Left ventricle myocardium inferior (tissue), 1 donor: ENCODE measurements at regions not wholly inside any gene's neighbourhood (a gene's known extent, or its start where the extent isn't known, plus 50 kb on each side); places are given as distances from the start of the nearest gene placed in this dataset.

ENCODE experiments used
- DNase-seq: peaks from one replicate; pipeline ENCODE4 v3.0.0-alpha.2; 2020
- H3K27ac ChIP-seq: fragments of 200-600 bp; replicated peaks from 2 replicates; pipeline ENCODE4 v1.8.0; 2021
- H3K27me3 ChIP-seq: fragments of 200-600 bp; 2 replicates; pipeline ENCODE4 v1.8.0; 2021; ENCODE audit warnings: low read depth
- H3K36me3 ChIP-seq: fragments of 200-600 bp; 2 replicates; pipeline ENCODE4 v1.8.0; 2021
- H3K4me1 ChIP-seq: fragments of 200-600 bp; 2 replicates; pipeline ENCODE4 v1.8.0; 2021
- H3K4me3 ChIP-seq: fragments of 200-600 bp; 2 replicates; pipeline ENCODE4 v1.8.0; 2021; ENCODE audit warnings: mild to moderate bottlenecking, moderate library complexity
- H3K9me3 ChIP-seq: fragments of 200-600 bp; replicated peaks from 2 replicates; pipeline ENCODE4 v1.8.0; 2021
- intact Hi-C: fragments of 100-400 bp; cut with micrococcal nuclease; formaldehyde crosslinking; loops from one replicate; pipeline ENCODE4 v1.11.0; 2022
- TF ChIP-seq, protein P1 (sequence below): fragments of 200-600 bp; IDR thresholded peaks from 2 replicates; pipeline ENCODE4 v1.8.0; 2021; ENCODE audit warnings: antibody characterized with exemption, mild to moderate bottlenecking, borderline replicate concordance
- donor health status: DM: no; HTN: yes; CAD: no; lungs with severe emphysema.

DNA sequence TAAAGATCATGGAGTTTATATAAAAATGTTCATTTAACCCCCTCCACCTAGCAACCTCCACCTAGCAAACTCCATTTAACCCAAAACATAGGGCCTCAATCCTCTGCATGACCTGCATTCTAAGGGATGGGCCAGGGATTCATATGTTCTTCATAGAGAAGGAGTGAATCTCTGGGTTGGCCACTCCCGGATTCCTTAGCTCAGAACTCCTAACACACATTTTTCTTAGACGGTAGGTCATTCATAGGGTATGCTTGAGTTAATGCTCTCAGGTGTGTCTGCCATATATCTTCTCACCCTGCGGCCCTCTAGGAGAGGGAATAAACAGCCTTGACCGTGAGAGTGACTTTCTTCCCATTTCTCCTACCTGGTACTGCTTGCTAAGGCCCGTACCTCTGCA is 102.0 kb upstream of the IGSF10 start:
- no peak for DNase-seq
- Histone ChIP-seq H3K27ac (no peak overlapping the region), H3K27me3 (no peaks in the 10 kb centered on the region), H3K36me3 (no peaks in the 10 kb centered on the region), H3K4me1 (no peaks in the 10 kb centered on the region), H3K4me3 (no peak overlapping the region), H3K9me3 (no peaks in the 10 kb centered on the region)
- TF ChIP-seq, protein P1, sequence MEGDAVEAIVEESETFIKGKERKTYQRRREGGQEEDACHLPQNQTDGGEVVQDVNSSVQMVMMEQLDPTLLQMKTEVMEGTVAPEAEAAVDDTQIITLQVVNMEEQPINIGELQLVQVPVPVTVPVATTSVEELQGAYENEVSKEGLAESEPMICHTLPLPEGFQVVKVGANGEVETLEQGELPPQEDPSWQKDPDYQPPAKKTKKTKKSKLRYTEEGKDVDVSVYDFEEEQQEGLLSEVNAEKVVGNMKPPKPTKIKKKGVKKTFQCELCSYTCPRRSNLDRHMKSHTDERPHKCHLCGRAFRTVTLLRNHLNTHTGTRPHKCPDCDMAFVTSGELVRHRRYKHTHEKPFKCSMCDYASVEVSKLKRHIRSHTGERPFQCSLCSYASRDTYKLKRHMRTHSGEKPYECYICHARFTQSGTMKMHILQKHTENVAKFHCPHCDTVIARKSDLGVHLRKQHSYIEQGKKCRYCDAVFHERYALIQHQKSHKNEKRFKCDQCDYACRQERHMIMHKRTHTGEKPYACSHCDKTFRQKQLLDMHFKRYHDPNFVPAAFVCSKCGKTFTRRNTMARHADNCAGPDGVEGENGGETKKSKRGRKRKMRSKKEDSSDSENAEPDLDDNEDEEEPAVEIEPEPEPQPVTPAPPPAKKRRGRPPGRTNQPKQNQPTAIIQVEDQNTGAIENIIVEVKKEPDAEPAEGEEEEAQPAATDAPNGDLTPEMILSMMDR: no peak
- intact Hi-C loops: no loop called here

DNA sequence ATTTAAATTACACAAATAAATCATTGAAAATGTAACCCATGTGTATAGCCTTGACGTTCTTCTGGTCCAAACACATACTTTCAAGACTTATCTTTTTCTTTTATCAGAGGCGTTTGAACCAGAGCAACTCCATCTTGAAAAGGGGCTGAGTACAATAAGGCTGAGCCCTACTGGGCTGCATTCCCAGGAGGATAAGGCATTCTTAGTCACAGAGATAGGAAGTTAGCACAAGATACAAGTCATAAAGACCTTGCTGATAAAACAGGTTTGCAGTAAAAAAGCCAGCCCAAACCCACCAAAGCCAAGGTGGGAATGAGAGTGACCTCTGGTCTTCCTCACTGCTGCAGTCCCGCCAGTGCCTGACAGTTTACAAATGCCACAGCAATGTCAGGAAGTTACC is 101.0 kb upstream of the IGSF10 start:
- intact Hi-C loops: no loop called here
- no peaks in the 10 kb centered on the region for H3K4me1 ChIP-seq
- H3K4me3 ChIP-seq: no peak overlapping the region
- no peaks in the 10 kb centered on the region for H3K27me3 ChIP-seq
- no peaks in the 10 kb centered on the region for H3K36me3 ChIP-seq
- H3K27ac ChIP-seq: no peak overlapping the region
- DNase-seq: no peak
- H3K9me3 ChIP-seq: no peaks in the 10 kb centered on the region
- TF ChIP-seq, protein P1: no peak

DNA sequence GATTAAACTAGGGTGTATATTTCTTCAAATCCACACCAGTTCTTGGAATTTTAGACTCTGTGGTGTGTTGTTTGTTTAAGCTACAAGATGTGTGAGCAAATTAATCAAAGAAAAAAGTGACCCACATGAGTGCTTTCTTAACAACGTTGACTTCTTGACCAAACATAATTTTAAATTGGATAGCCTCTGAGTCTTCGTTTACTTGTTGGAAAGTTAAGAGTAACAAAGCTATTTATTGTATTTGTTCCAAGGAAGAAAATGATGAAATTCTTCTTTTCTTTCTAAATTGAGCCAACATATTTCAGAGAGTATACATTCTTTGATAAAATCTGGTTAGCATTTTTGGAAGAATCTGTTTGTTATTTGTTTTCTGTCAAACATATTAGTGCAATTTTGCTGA is 99.9 kb upstream of the IGSF10 start:
- TF ChIP-seq, protein P1: no peak
- Histone ChIP-seq H3K4me1 (no peaks in the 10 kb centered on the region), H3K9me3 (no peaks in the 10 kb centered on the region), H3K4me3 (no peak overlapping the region), H3K27me3 (no peaks in the 10 kb centered on the region), H3K36me3 (no peaks in the 10 kb centered on the region), H3K27ac (no peak overlapping the region)
- intact Hi-C loops: no loop called here
- no peak for DNase-seq

DNA sequence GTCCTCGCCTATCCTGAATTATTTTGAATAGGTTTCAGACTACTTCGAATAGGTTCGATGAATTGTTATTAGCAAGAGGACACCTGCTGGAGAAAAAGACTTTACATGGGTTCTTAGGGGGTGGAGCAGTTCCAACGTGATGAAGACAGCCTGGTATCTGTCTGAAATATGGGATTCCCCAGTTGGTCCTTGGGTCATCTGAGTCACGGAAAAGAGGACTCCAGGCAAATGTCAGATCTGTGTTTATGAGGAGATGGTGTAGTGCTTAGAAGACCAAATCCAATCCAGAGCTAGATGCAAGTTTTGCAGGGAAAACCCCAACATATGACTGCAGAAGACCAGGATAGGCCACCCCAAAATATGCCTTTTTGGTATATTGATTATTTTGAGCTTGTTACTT is 98.9 kb upstream of the IGSF10 start:
- no peak overlapping the region for H3K4me3 ChIP-seq
- no peaks in the 10 kb centered on the region for H3K4me1 ChIP-seq
- H3K9me3 ChIP-seq: no peaks in the 10 kb centered on the region
- H3K27me3 ChIP-seq: no peaks in the 10 kb centered on the region
- H3K36me3 ChIP-seq: no peaks in the 10 kb centered on the region
- H3K27ac ChIP-seq: no peak overlapping the region
- intact Hi-C loops: no loop called here
- TF ChIP-seq, protein P1: no peak
- DNase-seq: no peak

DNA sequence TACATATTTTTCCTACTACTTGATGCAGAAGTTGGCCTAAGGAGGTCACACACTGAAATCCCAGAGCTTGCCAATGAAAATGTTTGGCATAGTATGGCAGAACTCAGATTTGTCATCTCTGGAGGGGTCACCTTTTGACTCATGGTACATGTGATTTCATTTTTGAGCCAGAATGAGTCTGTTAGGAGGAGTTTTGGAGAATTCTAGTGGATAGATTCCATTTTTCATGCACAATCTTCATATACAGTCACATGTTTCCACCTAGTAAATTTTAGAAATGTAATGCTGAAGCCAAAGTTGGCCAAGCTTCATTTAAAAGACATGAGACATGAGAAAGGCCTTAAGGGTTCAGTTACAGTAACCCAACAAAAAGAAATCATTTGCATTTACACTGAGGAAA is 97.8 kb upstream of the IGSF10 start:
- Histone ChIP-seq H3K9me3 (no peaks in the 10 kb centered on the region), H3K4me1 (no peaks in the 10 kb centered on the region), H3K27me3 (no peaks in the 10 kb centered on the region), H3K36me3 (no peaks in the 10 kb centered on the region), H3K4me3 (no peak overlapping the region), H3K27ac (no peak overlapping the region)
- intact Hi-C loops: no loop called here
- TF ChIP-seq, protein P1: no peak
- no peak for DNase-seq
